ENCODE measurements at regions not wholly inside any gene's neighbourhood (a gene's known extent, or its start where the extent isn't known, plus 50 kb on each side); places are given as distances from the start of the nearest gene placed in this dataset.

GRCh38 chr15:81611679-81612078 is 237.7 kb upstream of the TMC3 start:
- Mint-ChIP-seq H3K27me3 (ENCODE audit: insufficient read depth) (no peaks in the 10 kb centered on the region), H3K4me1 (peaks cover 14% of the 10 kb centered on the region), H3K9me3 (no peaks in the 10 kb centered on the region), H3K36me3 (ENCODE audit: low read depth) (no peaks in the 10 kb centered on the region), H3K27ac (no peak overlapping the region), H3K4me3 (no peak overlapping the region)
- H3K27ac ChIP-seq (ENCODE audit: low read depth, low read length) = no peak overlapping the region
- H3K9ac ChIP-seq (ENCODE audit: extremely low read depth, low read length, poor library complexity, severe bottlenecking) = no peak overlapping the region
- H3K9me3 ChIP-seq (ENCODE audit: control insufficient read depth, low read length) = no peaks in the 10 kb centered on the region
- TF ChIP-seq, protein P1, sequence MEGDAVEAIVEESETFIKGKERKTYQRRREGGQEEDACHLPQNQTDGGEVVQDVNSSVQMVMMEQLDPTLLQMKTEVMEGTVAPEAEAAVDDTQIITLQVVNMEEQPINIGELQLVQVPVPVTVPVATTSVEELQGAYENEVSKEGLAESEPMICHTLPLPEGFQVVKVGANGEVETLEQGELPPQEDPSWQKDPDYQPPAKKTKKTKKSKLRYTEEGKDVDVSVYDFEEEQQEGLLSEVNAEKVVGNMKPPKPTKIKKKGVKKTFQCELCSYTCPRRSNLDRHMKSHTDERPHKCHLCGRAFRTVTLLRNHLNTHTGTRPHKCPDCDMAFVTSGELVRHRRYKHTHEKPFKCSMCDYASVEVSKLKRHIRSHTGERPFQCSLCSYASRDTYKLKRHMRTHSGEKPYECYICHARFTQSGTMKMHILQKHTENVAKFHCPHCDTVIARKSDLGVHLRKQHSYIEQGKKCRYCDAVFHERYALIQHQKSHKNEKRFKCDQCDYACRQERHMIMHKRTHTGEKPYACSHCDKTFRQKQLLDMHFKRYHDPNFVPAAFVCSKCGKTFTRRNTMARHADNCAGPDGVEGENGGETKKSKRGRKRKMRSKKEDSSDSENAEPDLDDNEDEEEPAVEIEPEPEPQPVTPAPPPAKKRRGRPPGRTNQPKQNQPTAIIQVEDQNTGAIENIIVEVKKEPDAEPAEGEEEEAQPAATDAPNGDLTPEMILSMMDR (conservative IDR thresholded peaks at IDR 0.05) = no peak
- no peaks in the 10 kb centered on the region for H3K36me3 ChIP-seq (ENCODE audit: control insufficient read depth, insufficient read depth, low read length)
- 88 to 89% methylated on average over 3 to 4 of the region's 4 CpGs for WGBS, 2 experiments (ENCODE audit: insufficient coverage in 1 of 2, insufficient read length in 1 of 2)
- DNase-seq = no peak
- no peaks in the 10 kb centered on the region for H3K4me1 ChIP-seq (ENCODE audit: control insufficient read depth, insufficient read depth, low read length)
- no peaks in the 10 kb centered on the region for H3K27me3 ChIP-seq (ENCODE audit: control insufficient read depth, insufficient read depth, low read length, poor library complexity, severe bottlenecking)
- no peak overlapping the region for H3K4me3 ChIP-seq (ENCODE audit: low read length)

DNA sequence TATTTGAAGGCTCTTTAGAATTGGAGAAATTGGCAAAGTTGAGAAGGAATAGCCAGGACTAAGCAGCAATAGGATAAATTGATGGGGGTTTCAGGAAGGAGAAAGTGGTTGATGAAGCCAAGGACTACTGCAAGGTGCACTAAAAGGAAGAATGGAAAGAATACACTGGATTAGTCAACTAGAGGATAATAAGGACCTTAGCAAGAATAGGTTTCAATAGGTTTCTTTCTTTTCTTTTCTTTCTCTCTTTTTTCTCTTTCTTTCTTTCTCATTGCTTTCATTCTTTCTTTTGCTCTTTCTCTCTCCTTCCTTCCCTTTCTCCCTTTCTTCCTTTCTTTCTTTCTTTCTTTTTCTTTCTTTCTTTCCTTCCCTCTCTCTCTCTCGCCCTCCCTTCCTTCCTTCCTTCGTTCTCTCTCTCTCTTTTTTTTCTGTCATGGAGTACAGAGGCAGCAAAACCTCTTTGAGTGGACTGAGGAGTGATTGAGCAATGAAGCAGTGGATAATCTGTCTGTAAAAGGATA is 234.4 kb upstream of the TMC3 start:
- Mint-ChIP-seq H3K36me3 (ENCODE audit: low read depth) (no peaks in the 10 kb centered on the region), H3K4me1 (peaks cover 14% of the 10 kb centered on the region), H3K27me3 (ENCODE audit: insufficient read depth) (no peaks in the 10 kb centered on the region), H3K4me3 (no peak overlapping the region), H3K27ac (no peak overlapping the region), H3K9me3 (peaks cover 2% of the 10 kb centered on the region)
- DNase-seq = no peak
- no peak overlapping the region for H3K27ac ChIP-seq (ENCODE audit: low read depth, low read length)
- no peaks in the 10 kb centered on the region for H3K36me3 ChIP-seq (ENCODE audit: control insufficient read depth, insufficient read depth, low read length)
- peaks cover 4% of the 10 kb centered on the region for H3K9me3 ChIP-seq (ENCODE audit: control insufficient read depth, low read length)
- TF ChIP-seq, protein P1 (conservative IDR thresholded peaks at IDR 0.05) = no peak
- H3K9ac ChIP-seq (ENCODE audit: extremely low read depth, low read length, poor library complexity, severe bottlenecking) = no peak overlapping the region
- no peak overlapping the region for H3K4me3 ChIP-seq (ENCODE audit: low read length)
- WGBS, 2 experiments (ENCODE audit: insufficient coverage in 1 of 2, insufficient read length in 1 of 2) = 100% methylated on average over 1 of the region's 2 CpGs; no CpG with 5 or more reads in 1 of the 2 experiments
- H3K4me1 ChIP-seq (ENCODE audit: control insufficient read depth, insufficient read depth, low read length) = no peaks in the 10 kb centered on the region
- H3K27me3 ChIP-seq (ENCODE audit: control insufficient read depth, insufficient read depth, low read length, poor library complexity, severe bottlenecking) = no peaks in the 10 kb centered on the region

DNA sequence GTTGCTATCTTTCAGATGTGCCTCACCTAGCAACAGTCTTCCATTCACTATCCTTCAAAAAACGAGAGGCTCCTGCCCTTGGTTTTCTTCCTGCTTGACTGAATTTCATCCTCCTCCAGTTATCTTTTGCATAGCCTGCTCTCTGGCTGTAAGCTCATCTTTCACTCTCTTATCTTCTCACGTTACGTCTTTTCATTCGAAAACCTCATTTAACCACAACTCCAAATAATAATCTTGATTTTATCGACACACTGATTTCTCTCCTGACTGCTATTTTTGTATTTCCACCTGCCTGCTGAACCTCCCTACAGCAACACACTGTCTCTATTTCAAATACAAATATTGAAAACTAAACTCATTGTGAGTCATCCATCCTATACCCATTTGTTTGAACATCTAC is 230.7 kb upstream of the TMC3 start:
- H3K36me3 Mint-ChIP-seq (ENCODE audit: low read depth) = peaks cover 2% of the 10 kb centered on the region
- H3K4me3 ChIP-seq (ENCODE audit: low read length) = no peak overlapping the region
- H3K27me3 ChIP-seq (ENCODE audit: control insufficient read depth, insufficient read depth, low read length, poor library complexity, severe bottlenecking) = no peaks in the 10 kb centered on the region
- H3K9me3 Mint-ChIP-seq = peaks cover 21% of the 10 kb centered on the region
- no peaks in the 10 kb centered on the region for H3K4me1 ChIP-seq (ENCODE audit: control insufficient read depth, insufficient read depth, low read length)
- H3K27me3 Mint-ChIP-seq (ENCODE audit: insufficient read depth) = no peaks in the 10 kb centered on the region
- peaks cover 25% of the 10 kb centered on the region for H3K9me3 ChIP-seq (ENCODE audit: control insufficient read depth, low read length)
- no peaks in the 10 kb centered on the region for H3K36me3 ChIP-seq (ENCODE audit: control insufficient read depth, insufficient read depth, low read length)
- no peak overlapping the region for H3K27ac ChIP-seq (ENCODE audit: low read depth, low read length)
- H3K27ac Mint-ChIP-seq = no peak overlapping the region
- peaks cover 7% of the 10 kb centered on the region for H3K4me1 Mint-ChIP-seq
- no peak overlapping the region for H3K9ac ChIP-seq (ENCODE audit: extremely low read depth, low read length, poor library complexity, severe bottlenecking)
- DNase-seq = no peak
- no peak overlapping the region for H3K4me3 Mint-ChIP-seq
- TF ChIP-seq, protein P1 (conservative IDR thresholded peaks at IDR 0.05) = no peak
- WGBS, 2 experiments (ENCODE audit: insufficient coverage in 1 of 2, insufficient read length in 1 of 2) = 86 to 94% methylated on average over 5 of the region's 5 CpGs

All from endodermal cell (in vitro differentiated cells).